HT1080 (cell line): ENCODE measurements at regions not wholly inside any gene's neighbourhood (a gene's known extent, or its start where the extent isn't known, plus 50 kb on each side); places are given as distances from the start of the nearest gene placed in this dataset.

Source experiments
- DNase-seq: peaks from one replicate; pipeline ENCODE4 v3.0.0-alpha.2; 2015; ENCODE audit warnings: low read depth

GRCh38 chr17:27391427-27391826 is 64.8 kb upstream of the KSR1 start:
- DNase-seq = no peak

GRCh38 chr17:27396045-27396444 is 60.2 kb upstream of the KSR1 start:
- no peak for DNase-seq

- no peak for DNase-seq
These were observed 59.3 kb upstream of the KSR1 start for GRCh38 chr17:27396941-27397340.

GRCh38 chr17:27398691-27399090 is 57.6 kb upstream of the KSR1 start:
- DNase-seq = no peak

GRCh38 chr17:27400991-27401390 is 55.3 kb upstream of the KSR1 start:
- DNase-seq = no peak

GRCh38 chr17:27402943-27403342 is 53.3 kb upstream of the KSR1 start:
- DNase-seq = no peak

- no peak for DNase-seq
These were observed 52.7 kb upstream of the KSR1 start for GRCh38 chr17:27403480-27404005.

GRCh38 chr17:27404676-27405075 is 51.6 kb upstream of the KSR1 start:
- DNase-seq = no peak
